ENCODE measurements at regions not wholly inside any gene's neighbourhood (a gene's known extent, or its start where the extent isn't known, plus 50 kb on each side); places are given as distances from the start of the nearest gene placed in this dataset.

GRCh38 chr7:53218730-53219504, 183.5 kb downstream of the POM121L12 start:
- TF ChIP-seq RAD21 (conservative IDR thresholded peaks at IDR 0.05 in 1 of 2, IDR thresholded peaks at IDR 0.05 in 1 of 2) (no peak), MAX (IDR thresholded peaks at IDR 0.05) (no peak), USF2 (IDR thresholded peaks at IDR 0.05) (no peak), CTCF (IDR thresholded peaks at IDR 0.05) (no peak), JUN (IDR thresholded peaks at IDR 0.05) (no peak), POLR2A (IDR thresholded peaks at IDR 0.05; ENCODE audit: low read length) (no peak), POLR2AphosphoS2 (conservative IDR thresholded peaks at IDR 0.05; ENCODE audit: low read length) (no peak), EHMT2 (IDR thresholded peaks at IDR 0.05; ENCODE audit: low read depth) (no peak), KDM1A (IDR thresholded peaks at IDR 0.05; ENCODE audit: low read depth) (no peak), HDAC2 (IDR thresholded peaks at IDR 0.05) (no peak)
